WTC11 (cell line): ENCODE measurements at regions not wholly inside any gene's neighbourhood (a gene's known extent, or its start where the extent isn't known, plus 50 kb on each side); places are given as distances from the start of the nearest gene placed in this dataset.

Experiments
- ATAC-seq: fragments of 200-7000 bp; cut with Tn5 transposase; 2 replicates; pipeline ENCODE4 v1.10.0; 2021; ENCODE audit warnings: mild to moderate bottlenecking, moderate library complexity
- CTCF ChIA-PET: fragments of 300-600 bp; sonication (Branson Sonifier 250); formaldehyde crosslinking; loops from one replicate; lab custom pipeline; 2021; ENCODE audit warnings: antibody characterized with exemption; lab: Charles Lee
- POLR2A ChIA-PET: fragments of 350-600 bp; sonication (Branson Sonifier 250); formaldehyde crosslinking; loops from one replicate; lab custom pipeline; 2021; ENCODE audit warnings: antibody characterized with exemption; lab: Charles Lee
- DNase-seq: peaks from one replicate; pipeline ENCODE4 v3.0.0; 2021; ENCODE audit warnings: low spot score
- H3K27ac Mint-ChIP-seq: 2 replicates; pipeline ENCODE4 v1.8.0; 2021; ENCODE audit warnings: mixed read lengths
- H3K27me3 Mint-ChIP-seq: 2 replicates; pipeline ENCODE4 v1.8.0; 2021; ENCODE audit warnings: low read depth, mild to moderate bottlenecking, moderate library complexity, mixed read lengths
- H3K36me3 Mint-ChIP-seq: 2 replicates; pipeline ENCODE4 v1.8.0; 2021; ENCODE audit warnings: mixed read lengths
- H3K4me1 Mint-ChIP-seq: 2 replicates; pipeline ENCODE4 v1.8.0; 2022; ENCODE audit warnings: mixed read lengths
- H3K4me3 Mint-ChIP-seq: 2 replicates; pipeline ENCODE4 v1.8.0; 2021; ENCODE audit warnings: mild to moderate bottlenecking, moderate library complexity, mixed read lengths
- H3K9me3 Mint-ChIP-seq: 2 replicates; pipeline ENCODE4 v1.8.0; 2021; ENCODE audit warnings: mixed read lengths
- FOXJ3 ChIP-seq: sonication (generic); formaldehyde crosslinking; IDR thresholded peaks from 2 replicates; pipeline ENCODE4 v1.9.0; 2021; ENCODE audit warnings: missing genetic modification reagents, mild to moderate bottlenecking, borderline replicate concordance
- FOXK1 ChIP-seq: sonication (generic); formaldehyde crosslinking; IDR thresholded peaks from 2 replicates; pipeline ENCODE4 v1.8.0; 2022; ENCODE audit warnings: mild to moderate bottlenecking, moderate library complexity, missing genetic modification reagents
- GTF2I ChIP-seq: fragments of 250-450 bp; sonication (Bioruptor Pico); conservative IDR thresholded peaks from 2 replicates; pipeline ENCODE4 v1.4.0; 2021; ENCODE audit warnings: mild to moderate bottlenecking
- JAZF1 ChIP-seq: fragments of 250-450 bp; sonication (Bioruptor Pico); IDR thresholded peaks from 2 replicates; pipeline ENCODE4 v1.9.0; 2021; ENCODE audit warnings: moderate library complexity, mild to moderate bottlenecking, inconsistent platforms
- SMAD4 ChIP-seq: sonication (generic); formaldehyde crosslinking; IDR thresholded peaks from 2 replicates; pipeline ENCODE4 v1.8.0; 2022; ENCODE audit warnings: mild to moderate bottlenecking, missing genetic modification reagents
- TCF7 ChIP-seq: sonication (generic); formaldehyde crosslinking; IDR thresholded peaks from 2 replicates; pipeline ENCODE4 v1.8.0; 2022; ENCODE audit warnings: mild to moderate bottlenecking, low read depth, missing genetic modification reagents, moderate library complexity
- TP53 ChIP-seq: sonication (generic); formaldehyde crosslinking; IDR thresholded peaks from 2 replicates; pipeline ENCODE4 v1.8.1; 2023; ENCODE audit warnings: mild to moderate bottlenecking, missing genetic modification reagents
- ZNF317 ChIP-seq: sonication (generic); formaldehyde crosslinking; IDR thresholded peaks from 2 replicates; pipeline ENCODE4 v1.8.1; 2023; ENCODE audit warnings: low read depth, mild to moderate bottlenecking, moderate library complexity, missing genetic modification reagents, borderline replicate concordance
- TF ChIP-seq, protein P1 (sequence below): sonication (generic); formaldehyde crosslinking; IDR thresholded peaks from 2 replicates; pipeline ENCODE4 v1.8.0; 2022; ENCODE audit warnings: mild to moderate bottlenecking, missing genetic modification reagents
- TF ChIP-seq, protein P2 (sequence below): fragments of 250-450 bp; sonication (Bioruptor Pico); IDR thresholded peaks from 2 replicates; pipeline ENCODE4 v2.1.2; 2022; ENCODE audit warnings: mild to moderate bottlenecking, moderate library complexity
- TF ChIP-seq, protein P3 (sequence below): sonication (generic); formaldehyde crosslinking; conservative IDR thresholded peaks from 2 replicates; pipeline ENCODE4 v1.8.1; 2023; ENCODE audit warnings: mild to moderate bottlenecking, low read depth, missing genetic modification reagents, moderate library complexity
- TF ChIP-seq, protein P4 (sequence below): fragments of 250-450 bp; sonication (Bioruptor Pico); IDR thresholded peaks from 2 replicates; pipeline ENCODE4 v1.8.0; 2021; ENCODE audit warnings: mild to moderate bottlenecking
- TF ChIP-seq, protein P5 (sequence below): fragments of 250-450 bp; sonication (Bioruptor Pico); IDR thresholded peaks from 2 replicates; pipeline ENCODE4 v1.9.0; 2021; ENCODE audit warnings: mild to moderate bottlenecking, borderline replicate concordance
- TF ChIP-seq, protein P6 (sequence below): sonication (generic); formaldehyde crosslinking; conservative IDR thresholded peaks from 2 replicates; pipeline ENCODE4 v1.8.1; 2022; ENCODE audit warnings: mild to moderate bottlenecking, missing genetic modification reagents

DNA sequence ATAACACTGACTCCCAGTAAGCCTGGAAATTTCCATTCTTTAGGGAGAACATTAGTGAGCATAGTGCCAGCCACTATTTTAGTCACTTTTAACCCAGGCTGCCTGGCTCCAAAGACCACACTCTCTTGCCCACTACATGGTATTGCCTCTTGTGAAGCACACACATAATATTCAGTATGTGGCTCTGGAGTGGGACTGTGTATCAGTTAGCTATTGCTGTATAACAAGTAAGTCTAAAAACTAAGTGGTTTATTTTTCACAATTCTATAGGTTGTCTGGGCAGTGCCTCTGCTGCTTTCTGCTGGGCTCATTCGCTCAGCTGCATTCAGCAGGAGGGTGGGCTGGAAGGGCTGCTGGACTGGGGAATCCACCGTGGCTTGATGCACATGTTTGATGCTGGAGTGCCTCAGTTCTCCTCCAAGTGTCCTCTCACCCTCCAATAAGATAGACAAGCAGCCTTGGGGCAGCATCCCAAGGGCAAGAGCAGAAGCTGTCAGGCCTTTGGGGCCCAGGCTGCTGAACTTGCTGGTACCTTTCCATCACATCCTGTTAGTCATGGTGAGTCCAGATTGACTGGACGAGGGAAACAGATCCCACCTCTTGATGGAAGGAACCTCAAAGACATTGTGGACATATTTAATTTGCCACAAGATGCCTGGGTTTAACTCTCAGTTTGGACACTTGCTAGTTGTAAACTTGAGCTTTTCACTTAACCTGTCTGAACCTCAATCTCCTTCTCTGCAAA lies 66.6 kb upstream of the TLE3 start:
- no peak overlapping the region for H3K27ac Mint-ChIP-seq
- ATAC-seq (no peak), DNase-seq (no peak)
- CTCF ChIA-PET = interaction anchor here (1.3 kb wide), 1 partner anchor 10 kb away, joined by 5 read pairs; no protein-coding TSS in a partner anchor
- peaks cover 11% of the 10 kb centered on the region for H3K4me1 Mint-ChIP-seq
- POLR2A ChIA-PET = interaction anchor here (0.6 kb wide), 1 partner anchor 212 kb away, joined by 5 read pairs; no protein-coding TSS in a partner anchor
- no peaks in the 10 kb centered on the region for H3K9me3 Mint-ChIP-seq
- no peak overlapping the region for H3K4me3 Mint-ChIP-seq
- no peaks in the 10 kb centered on the region for H3K27me3 Mint-ChIP-seq
- no peak for TF ChIP-seq TP53 (CRISPR knock-in tag)
- TF ChIP-seq, protein P1, sequence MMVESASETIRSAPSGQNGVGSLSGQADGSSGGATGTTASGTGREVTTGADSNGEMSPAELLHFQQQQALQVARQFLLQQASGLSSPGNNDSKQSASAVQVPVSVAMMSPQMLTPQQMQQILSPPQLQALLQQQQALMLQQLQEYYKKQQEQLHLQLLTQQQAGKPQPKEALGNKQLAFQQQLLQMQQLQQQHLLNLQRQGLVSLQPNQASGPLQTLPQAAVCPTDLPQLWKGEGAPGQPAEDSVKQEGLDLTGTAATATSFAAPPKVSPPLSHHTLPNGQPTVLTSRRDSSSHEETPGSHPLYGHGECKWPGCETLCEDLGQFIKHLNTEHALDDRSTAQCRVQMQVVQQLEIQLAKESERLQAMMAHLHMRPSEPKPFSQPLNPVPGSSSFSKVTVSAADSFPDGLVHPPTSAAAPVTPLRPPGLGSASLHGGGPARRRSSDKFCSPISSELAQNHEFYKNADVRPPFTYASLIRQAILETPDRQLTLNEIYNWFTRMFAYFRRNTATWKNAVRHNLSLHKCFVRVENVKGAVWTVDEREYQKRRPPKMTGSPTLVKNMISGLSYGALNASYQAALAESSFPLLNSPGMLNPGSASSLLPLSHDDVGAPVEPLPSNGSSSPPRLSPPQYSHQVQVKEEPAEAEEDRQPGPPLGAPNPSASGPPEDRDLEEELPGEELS (CRISPR knock-in tag) = no peak
- TF ChIP-seq, protein P2, sequence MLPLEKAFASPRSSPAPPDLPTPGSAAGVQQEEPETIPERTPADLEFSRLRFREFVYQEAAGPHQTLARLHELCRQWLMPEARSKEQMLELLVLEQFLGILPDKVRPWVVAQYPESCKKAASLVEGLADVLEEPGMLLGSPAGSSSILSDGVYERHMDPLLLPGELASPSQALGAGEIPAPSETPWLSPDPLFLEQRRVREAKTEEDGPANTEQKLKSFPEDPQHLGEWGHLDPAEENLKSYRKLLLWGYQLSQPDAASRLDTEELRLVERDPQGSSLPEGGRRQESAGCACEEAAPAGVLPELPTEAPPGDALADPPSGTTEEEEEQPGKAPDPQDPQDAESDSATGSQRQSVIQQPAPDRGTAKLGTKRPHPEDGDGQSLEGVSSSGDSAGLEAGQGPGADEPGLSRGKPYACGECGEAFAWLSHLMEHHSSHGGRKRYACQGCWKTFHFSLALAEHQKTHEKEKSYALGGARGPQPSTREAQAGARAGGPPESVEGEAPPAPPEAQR (CRISPR knock-in tag) = no peak
- no peak for TF ChIP-seq TCF7
- TF ChIP-seq, protein P3, sequence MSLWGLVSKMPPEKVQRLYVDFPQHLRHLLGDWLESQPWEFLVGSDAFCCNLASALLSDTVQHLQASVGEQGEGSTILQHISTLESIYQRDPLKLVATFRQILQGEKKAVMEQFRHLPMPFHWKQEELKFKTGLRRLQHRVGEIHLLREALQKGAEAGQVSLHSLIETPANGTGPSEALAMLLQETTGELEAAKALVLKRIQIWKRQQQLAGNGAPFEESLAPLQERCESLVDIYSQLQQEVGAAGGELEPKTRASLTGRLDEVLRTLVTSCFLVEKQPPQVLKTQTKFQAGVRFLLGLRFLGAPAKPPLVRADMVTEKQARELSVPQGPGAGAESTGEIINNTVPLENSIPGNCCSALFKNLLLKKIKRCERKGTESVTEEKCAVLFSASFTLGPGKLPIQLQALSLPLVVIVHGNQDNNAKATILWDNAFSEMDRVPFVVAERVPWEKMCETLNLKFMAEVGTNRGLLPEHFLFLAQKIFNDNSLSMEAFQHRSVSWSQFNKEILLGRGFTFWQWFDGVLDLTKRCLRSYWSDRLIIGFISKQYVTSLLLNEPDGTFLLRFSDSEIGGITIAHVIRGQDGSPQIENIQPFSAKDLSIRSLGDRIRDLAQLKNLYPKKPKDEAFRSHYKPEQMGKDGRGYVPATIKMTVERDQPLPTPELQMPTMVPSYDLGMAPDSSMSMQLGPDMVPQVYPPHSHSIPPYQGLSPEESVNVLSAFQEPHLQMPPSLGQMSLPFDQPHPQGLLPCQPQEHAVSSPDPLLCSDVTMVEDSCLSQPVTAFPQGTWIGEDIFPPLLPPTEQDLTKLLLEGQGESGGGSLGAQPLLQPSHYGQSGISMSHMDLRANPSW (CRISPR knock-in tag) = no peak
- TF ChIP-seq, protein P4, sequence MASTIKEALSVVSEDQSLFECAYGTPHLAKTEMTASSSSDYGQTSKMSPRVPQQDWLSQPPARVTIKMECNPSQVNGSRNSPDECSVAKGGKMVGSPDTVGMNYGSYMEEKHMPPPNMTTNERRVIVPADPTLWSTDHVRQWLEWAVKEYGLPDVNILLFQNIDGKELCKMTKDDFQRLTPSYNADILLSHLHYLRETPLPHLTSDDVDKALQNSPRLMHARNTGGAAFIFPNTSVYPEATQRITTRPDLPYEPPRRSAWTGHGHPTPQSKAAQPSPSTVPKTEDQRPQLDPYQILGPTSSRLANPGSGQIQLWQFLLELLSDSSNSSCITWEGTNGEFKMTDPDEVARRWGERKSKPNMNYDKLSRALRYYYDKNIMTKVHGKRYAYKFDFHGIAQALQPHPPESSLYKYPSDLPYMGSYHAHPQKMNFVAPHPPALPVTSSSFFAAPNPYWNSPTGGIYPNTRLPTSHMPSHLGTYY = no peak
- no peaks in the 10 kb centered on the region for H3K36me3 Mint-ChIP-seq

DNA sequence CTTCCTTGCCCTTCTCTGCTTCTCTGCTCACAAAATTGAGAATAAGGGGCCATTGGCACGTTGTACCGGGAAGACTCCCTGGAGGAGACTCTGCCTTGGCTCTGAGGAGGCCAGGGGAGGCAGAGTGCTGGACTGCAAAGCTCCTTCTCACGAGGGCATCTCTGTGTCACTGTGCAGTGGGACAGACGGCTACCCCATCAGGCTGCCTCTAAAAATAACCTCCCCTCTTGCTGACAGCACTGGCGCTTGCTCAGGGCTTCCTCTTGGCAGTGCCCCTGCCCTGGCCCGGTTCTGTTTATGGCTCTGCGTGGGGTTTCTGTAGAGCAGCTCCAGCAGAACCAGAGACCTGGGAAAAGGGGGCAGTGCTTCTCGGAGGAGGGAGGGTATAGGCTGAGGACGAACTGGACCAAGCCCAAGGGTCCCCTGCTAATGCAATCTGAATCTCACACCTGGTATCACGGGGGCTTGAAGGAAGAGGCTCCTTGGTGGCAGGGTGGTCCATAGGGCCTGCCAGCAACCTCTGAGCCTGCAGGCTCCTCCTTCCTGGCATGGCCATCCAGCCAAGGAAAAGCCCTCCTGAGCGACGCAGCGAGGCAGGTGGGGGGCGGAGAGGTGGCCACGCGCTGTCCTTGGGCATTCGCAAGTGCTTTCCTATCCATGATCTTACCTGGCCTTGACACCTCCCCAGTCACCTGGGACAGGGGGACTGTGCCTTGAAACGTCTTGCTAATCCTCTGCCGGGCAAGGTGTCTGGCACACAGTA lies 63.3 kb upstream of the TLE3 start:
- Mint-ChIP-seq H3K4me1 (peaks cover 10% of the 10 kb centered on the region), H3K27me3 (no peaks in the 10 kb centered on the region), H3K4me3 (no peak overlapping the region), H3K9me3 (no peaks in the 10 kb centered on the region), H3K36me3 (no peaks in the 10 kb centered on the region), H3K27ac (no peak overlapping the region)
- ATAC-seq (no peak), DNase-seq (no peak)
- CTCF ChIA-PET = no interaction called here
- POLR2A ChIA-PET = interaction anchor here (0.7 kb wide), 1 partner anchor 40 kb away, joined by 8 read pairs; no protein-coding TSS in a partner anchor
- TF ChIP-seq FOXJ3 (CRISPR knock-in tag) (no peak), GTF2I (CRISPR knock-in tag) (no peak), ZNF317 (no peak), TP53 (CRISPR knock-in tag) (no peak), SMAD4 (CRISPR knock-in tag) (no peak), FOXK1 (CRISPR knock-in tag) (no peak), JAZF1 (CRISPR knock-in tag) (no peak)
- TF ChIP-seq, protein P5, sequence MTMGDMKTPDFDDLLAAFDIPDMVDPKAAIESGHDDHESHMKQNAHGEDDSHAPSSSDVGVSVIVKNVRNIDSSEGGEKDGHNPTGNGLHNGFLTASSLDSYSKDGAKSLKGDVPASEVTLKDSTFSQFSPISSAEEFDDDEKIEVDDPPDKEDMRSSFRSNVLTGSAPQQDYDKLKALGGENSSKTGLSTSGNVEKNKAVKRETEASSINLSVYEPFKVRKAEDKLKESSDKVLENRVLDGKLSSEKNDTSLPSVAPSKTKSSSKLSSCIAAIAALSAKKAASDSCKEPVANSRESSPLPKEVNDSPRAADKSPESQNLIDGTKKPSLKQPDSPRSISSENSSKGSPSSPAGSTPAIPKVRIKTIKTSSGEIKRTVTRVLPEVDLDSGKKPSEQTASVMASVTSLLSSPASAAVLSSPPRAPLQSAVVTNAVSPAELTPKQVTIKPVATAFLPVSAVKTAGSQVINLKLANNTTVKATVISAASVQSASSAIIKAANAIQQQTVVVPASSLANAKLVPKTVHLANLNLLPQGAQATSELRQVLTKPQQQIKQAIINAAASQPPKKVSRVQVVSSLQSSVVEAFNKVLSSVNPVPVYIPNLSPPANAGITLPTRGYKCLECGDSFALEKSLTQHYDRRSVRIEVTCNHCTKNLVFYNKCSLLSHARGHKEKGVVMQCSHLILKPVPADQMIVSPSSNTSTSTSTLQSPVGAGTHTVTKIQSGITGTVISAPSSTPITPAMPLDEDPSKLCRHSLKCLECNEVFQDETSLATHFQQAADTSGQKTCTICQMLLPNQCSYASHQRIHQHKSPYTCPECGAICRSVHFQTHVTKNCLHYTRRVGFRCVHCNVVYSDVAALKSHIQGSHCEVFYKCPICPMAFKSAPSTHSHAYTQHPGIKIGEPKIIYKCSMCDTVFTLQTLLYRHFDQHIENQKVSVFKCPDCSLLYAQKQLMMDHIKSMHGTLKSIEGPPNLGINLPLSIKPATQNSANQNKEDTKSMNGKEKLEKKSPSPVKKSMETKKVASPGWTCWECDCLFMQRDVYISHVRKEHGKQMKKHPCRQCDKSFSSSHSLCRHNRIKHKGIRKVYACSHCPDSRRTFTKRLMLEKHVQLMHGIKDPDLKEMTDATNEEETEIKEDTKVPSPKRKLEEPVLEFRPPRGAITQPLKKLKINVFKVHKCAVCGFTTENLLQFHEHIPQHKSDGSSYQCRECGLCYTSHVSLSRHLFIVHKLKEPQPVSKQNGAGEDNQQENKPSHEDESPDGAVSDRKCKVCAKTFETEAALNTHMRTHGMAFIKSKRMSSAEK (CRISPR knock-in tag) = no peak
- TF ChIP-seq, protein P6, sequence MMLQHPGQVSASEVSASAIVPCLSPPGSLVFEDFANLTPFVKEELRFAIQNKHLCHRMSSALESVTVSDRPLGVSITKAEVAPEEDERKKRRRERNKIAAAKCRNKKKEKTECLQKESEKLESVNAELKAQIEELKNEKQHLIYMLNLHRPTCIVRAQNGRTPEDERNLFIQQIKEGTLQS = no peak
- TF ChIP-seq, protein P3 (CRISPR knock-in tag) = no peak
